HG02970 (cell line): ENCODE measurements at regions not wholly inside any gene's neighbourhood (a gene's known extent, or its start where the extent isn't known, plus 50 kb on each side); places are given as distances from the start of the nearest gene placed in this dataset.

Experiments
- ATAC-seq: cut with Tn5 transposase; IDR thresholded peaks from one replicate; pipeline ENCODE4 v1.9.1; 2021; ENCODE audit warnings: mild to moderate bottlenecking, moderate library complexity, moderate number of reproducible peaks; ENCODE audit not compliant: unreplicated experiment, low FRiP score

DNA sequence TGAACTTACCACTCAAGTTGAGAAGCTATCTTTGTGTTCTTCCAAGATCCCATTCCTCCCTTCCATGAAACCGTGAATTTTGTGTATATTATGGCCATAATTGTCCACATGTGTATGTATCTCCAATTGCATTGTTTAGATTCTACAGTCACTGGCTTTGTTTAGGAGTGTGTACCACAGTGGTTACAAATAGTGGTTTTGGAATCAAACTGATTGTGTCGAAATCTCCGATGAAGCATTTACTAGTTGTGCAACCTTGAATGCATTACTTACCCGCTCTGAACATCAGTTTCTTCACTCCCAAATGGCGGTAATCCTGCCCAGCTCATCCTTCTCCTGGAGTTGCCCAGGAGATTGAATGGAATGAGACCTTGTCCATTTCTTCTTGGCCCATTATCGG, 145.0 kb upstream of the ZNF32 start:
- no peak for ATAC-seq

DNA sequence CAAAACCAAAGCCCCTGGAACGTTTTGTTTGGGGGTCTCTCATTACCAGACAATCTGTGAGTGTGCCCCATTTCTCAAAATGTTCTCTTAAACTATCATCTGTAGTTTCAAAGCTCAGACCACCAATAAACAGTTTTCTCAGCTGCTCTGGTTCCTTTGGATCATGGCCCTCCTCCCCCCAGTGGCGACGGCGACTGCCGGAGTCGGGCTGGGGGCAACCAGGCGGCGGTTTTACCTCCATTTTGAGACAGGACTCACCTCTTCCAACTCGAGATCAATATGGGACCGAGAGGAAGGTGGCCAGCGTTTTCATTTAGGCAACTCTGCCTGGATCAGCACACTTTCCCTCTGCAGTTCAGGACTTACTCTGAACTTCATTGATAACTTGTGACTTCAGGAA, 141.5 kb upstream of the ZNF32 start:
- ATAC-seq = no peak

DNA sequence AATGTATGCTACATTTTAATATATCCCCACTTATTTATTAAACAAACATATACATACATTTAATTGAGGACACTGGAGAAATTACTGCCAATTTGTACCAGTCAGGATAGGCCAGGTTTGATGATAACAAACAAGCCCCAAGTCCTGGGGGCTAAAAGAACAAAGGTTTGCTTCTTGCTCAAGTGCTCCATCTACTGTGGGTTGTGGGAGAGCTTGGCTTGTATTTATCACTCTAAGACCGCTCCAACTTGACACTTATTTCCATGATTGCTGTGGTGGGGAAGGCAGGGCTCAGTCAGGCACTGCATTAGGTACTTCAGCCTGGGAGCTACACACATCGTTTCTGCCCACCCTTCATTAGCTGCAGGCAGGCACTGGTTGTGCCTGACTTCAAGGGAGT, 136.6 kb upstream of the ZNF32 start:
- ATAC-seq = no peak

DNA sequence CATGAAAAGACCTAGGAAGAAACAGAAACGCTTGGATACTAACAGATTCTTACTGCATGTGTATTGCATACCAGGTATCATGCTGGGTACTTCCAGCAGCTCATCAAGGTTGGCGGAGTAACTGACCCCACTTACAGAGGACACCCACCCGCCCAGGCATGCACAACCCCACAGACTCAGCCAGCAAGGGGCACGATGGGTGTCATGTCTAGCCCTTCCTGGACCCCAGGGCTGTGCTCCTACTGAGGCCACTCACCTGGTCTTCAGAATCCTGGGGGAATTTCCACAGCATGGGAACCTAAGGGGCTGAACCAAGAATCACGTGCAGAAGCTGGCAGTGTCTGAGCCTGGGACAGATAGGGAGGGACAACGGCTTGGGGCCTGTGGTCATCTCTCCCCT, 134.1 kb upstream of the ZNF32 start:
- no peak for ATAC-seq

DNA sequence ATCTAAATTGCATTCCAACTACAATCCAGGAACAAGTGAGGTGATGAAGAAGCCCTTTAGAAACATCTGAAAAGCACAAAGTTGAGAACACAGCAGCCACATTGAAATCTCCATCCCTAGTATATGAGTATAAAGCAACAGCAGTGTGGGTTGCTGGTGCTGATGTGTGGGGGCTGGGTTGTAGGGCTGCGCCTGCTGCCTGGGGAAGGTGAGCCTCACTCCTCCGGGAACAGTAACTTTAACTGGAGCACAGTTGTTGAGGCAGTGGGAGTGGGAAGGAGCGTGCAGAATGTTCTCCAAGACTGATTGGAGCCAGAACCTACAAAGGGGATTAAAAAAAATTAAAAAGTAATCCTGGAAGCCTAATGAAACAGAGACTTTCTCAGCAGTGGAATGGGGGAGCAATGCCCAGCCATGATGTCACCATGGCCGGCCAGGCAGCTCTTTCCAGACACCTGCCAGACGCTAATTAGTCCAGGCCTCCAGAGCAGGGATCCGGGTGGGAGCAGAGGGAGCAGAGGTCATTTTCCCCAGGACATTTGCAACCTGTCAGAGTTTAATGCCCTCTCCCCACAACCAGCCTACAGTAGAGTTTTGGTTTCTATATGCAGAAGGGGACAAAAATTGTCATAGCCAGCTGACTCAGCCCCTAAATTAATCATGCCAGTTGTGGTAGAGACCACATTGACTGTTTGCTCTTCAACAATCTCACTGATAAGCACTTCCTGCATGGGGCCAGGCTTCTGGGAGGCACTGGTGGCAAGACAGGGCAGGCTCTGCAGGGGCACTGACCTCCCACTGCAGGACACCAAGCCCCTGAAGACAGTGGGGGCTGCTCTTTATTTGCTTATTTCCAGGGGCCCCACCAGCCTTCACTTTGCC, 133.0 kb upstream of the ZNF32 start:
- no peak for ATAC-seq

DNA sequence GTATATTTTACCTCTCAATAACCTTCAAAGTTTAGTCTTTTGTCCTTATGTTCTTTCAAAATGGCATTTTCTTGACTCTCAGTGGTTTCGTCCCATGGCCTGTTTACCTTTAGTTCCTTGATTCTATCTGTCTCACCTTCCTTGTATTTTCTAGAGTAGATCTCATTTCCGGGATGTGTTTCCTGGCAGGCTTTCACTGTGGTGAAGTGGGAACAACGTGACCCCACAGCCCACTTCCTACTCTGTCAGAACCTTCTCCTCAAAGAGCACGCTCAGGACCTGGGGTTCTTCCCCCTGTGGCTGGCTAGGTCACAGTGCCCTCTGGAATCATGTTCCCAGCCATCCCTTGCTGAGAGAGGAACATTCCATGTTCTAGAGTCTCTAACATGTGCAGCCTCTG, 129.9 kb upstream of the ZNF32 start:
- ATAC-seq = no peak

DNA sequence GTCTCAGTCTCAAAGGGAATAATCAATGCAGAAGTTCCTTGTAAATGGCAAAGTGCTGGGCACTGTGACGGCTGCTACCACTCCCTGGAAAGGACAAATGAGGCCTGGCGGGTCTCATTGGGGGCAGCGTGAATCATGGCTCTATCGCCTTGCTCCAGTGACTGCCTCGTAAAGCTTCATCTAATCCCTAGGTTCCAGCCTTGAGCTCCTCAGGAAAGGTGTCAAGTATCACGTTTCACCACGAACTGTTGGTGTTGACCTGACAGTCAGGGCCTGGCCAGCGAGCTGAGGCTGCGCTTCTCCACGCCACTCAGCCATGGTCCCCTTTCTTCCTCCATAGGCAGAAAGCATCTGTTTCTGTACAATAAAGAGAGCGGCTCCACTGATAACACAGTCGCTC, 126.7 kb upstream of the ZNF32 start:
- no peak for ATAC-seq

DNA sequence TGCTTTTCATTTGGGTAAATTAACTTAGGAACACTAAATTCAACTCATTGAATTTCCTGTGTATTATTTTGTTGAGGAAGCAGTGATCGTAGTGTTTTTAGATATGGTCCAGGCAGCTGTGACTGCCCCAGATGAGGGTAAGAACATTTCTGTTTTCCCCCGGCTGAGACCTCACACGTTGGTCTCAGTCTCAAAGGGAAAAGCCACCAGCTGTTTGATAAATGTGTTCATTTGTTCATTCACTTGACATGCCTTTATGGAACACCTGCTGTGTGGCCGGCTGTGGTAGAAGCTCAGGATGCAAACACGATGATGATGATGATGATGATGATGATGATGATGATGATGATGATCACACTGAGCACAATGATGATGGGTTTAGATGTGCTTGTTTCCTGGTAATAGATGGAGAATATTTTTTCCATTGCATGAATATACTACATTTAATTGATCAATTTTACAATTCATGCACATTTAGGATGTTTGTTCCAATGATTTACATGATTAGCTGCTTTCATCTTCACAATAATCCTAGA, 125.6 kb upstream of the ZNF32 start:
- no peak for ATAC-seq

DNA sequence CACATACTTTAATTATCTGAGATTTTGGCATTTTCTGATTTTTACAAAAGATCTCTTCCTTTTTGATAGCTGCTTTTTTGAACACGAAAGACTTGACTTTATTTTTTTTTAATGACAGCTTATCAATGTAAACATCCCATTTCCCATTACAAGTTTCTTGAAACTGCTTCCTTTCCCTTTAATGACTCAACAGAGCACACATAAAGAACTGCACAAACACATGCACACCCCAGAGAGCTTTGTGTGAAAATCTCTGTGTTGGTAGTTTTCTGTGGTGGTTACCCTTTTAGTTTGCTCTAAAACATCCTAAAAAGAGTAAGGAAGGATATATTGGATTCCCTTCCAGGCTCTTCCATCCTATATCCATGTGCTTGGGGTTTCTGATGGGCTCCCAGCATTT, 125.1 kb upstream of the ZNF32 start:
- ATAC-seq = no peak

DNA sequence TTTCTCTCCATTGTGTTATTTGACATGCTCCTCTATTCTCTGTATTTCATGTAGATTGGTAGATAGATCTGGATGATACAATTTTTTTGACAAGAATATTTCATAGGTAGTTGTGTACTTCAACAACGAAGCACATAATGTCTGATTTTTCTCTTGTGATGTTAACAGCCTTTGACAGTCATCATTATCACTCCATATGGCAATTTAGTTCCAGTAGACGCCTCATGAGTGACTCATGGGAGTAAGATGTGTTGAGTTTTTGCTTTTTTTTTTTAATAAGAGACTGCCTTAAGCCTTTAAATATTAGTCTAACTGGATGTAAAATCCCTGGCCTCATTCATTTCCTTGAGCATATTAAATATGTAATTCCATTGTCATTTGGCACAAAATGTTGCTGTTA, 123.5 kb upstream of the ZNF32 start:
- ATAC-seq = no peak

DNA sequence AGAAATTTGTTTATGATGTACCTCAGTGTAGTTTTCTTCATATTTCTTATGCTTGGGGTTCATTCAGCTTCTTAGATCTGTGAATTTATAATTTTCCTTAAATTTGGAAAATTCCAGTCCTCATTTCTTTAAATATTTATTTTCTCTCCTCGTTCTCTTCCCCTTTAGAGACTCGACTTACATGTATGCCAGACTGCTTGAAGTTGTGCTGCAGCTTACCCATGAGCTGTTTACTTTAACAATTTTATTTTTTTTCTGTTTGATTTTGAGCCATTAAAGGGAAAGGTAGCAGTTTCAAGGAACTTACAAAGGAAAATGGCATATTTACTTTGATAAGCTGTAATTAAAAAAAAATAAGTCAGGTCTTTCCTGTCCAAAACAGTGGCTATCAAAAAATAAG, 123.0 kb upstream of the ZNF32 start:
- no peak for ATAC-seq

DNA sequence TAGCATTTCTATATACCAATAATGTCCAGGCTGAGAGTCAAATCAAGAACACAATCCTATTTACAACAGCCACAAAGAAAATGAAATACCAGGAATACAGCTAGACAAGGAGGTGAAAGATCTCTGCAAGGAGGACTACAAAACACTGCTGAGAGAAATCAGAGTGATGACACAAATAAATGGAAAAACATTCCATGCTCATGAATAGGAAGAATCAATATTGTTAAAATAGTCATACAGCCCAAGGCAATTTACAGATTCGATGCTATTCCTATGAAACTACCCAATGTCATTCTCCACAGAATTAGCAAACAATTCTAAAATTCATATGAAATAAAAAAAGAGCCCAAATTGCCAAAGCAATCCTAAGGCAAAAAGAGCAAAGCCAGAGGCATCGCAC, 116.8 kb upstream of the ZNF32 start:
- no peak for ATAC-seq

DNA sequence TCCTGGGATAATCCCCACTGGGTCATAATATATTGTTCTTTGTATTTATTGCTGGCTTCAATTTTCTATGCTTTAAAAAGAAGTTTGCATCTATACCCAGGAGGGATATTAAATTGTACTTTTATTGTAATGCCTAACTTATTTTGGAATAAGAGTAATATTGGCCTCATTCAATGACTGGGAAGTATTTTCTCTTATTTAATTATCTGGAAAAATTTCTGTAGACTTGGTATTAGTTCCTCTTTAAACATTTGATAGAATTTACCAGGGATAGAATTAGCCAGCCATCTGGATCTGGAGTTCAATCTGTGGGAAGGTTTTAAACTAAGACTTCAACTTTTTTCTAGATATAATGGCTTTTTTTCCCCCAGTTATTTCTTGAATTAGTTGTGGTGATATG, 115.2 kb upstream of the ZNF32 start:
- ATAC-seq = no peak

DNA sequence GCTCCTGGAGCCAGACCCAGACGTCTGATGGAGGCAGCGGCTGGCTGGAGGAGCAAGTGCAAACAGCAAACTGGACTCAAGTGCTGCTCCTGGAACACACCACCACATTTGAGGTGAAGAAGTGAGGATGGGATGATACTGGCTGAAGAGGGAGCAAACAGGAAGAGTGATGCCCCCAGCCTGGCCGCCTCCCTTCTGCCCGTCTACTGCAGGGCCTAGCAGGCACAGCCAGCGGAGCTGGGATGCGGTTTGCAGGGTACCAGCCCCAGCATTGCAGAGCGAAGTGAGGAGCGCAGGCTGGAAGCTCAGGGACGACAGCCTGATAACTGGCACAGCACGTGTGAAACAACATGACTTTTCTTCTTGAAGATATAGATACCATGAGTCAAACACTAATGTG, 111.8 kb upstream of the ZNF32 start:
- no peak for ATAC-seq

DNA sequence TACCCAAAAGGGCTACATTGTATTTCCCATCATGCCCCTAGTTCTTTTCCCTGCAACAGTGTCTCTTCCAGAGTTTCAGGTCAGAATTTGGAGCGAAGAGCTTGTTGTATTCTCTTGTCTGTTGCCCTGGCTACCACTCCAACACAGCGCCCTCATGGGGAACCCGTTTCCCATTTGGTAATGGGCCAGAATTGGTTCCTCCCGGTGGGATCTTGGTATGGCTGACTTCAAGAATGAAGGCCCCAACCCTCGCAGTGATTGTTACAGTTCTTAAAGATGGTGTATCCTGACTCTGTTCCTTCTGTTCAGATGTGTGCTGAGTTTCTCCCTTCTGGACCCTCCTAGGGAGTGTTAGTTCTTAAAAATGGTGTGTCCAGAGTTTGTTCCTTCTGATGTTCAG, 110.5 kb upstream of the ZNF32 start:
- no peak for ATAC-seq

DNA sequence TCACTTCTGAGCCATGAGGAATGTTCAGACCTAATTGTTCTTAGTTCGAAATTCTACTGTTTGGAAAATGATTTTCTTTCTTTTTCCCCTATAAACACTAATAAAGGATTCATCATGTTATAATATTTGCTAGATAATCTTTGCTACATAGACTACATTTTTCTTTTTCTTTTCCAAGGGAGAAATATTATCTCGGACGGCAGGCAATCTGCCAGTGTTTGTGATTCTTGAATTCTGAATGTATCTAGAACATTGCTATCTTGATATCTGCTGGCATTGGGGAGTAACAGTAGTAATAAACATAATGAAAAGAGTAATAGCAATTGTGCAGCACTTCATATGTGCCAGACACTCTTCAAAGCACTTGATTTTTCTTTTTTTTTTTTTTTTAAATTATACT, 107.7 kb upstream of the ZNF32 start:
- no peak for ATAC-seq

DNA sequence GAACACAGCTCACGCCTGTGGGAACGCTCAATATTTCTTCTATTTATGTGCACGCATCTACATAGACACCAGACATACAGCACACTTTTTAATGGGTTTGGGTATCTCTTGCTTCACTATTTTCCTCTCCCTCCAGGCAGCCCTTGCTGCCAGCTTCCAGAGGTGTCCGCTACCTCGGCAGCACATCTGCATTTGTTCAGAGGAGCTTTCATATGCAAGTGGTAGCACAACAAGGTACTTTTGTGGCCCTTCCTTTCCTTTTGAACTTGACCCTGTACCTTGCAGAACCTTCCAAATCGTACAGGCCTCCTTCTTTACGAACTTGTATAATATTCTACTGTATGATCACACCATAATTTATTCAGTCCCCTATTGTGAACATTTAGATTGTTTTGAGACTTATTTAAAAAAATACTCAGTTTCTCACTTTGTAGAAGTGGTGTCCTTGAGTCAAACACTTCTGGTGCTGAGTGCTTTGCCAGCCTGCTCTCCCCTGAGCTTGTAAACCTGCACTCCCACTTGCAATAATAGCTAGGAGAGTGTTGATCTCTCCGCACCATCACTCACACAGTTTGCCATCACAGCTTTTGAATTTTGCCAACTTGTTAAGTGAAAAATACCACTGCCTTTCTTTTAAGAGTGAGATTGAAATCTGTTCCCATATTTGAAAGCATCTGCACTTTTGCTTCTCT, 106.0 kb upstream of the ZNF32 start:
- no peak for ATAC-seq

DNA sequence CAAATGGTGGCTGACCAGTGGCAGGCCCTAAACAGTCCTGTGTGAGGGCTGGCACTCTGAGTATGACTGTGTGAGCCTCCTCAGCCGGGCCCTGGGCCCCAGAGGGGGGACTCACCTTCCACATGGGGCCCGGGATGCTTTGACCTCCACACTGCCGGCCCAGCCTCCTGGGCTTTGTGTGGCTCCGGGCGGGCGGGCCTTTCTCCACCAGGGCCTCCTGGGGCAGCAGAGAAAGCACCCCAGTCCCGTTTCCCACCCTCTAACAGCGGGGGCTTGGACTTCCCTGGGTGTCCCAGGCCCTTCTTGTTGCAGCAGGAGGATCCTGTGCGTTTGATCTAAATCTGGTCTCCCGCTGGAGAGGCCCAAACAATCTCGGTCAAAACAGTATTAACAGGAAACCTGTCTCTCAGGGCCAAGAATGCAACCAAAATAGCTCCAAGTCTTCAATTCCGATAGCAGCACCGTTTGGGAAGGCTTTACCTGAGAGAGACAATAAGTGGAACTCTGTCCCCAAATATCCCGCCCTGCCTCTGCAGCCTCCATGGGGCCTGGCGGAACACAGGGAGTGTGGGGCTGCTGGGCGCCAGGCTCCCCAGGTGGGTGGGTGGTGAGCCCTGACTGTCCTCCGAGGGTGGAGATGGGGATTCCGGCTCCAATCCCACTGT, 104.8 kb upstream of the ZNF32 start:
- ATAC-seq = no peak

DNA sequence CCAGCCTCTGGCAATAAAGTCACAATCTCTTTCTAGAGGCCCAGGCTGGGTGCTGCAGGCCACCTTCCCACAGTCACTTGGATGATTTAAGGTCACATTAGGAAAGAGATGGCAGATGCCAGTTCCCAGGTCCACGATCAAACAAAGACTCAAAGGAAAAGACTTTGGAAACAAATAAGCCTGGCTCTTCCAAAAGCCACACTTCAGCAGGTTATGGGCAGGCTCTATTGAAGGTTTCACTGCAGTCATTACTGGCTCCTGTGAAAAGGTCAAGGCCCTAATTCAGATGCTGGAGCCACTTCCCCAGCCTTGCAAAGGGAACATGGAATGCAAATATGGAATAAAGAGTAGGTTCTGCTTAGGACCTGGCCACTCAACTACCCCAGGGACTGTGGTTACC, 104.0 kb upstream of the ZNF32 start:
- ATAC-seq = no peak

DNA sequence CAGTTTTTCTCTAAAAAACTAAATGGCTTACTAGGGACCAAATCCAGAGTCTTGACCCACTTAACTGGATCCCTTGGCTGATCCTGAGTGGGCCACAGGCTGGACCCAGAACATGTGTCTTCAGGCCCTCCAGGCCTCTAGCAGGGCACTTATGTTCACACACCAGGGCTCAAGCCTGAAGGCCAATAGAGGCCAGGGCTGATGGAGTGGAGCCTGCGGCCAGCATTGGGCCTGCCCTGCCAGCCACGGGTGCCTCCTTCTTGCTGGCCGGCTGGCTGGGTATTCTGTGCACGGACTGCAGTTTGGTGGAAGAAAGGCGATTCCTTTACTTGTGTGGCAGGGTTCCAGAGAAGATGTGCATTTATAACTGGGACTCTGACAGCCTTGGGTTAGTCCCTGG, 103.0 kb upstream of the ZNF32 start:
- no peak for ATAC-seq

DNA sequence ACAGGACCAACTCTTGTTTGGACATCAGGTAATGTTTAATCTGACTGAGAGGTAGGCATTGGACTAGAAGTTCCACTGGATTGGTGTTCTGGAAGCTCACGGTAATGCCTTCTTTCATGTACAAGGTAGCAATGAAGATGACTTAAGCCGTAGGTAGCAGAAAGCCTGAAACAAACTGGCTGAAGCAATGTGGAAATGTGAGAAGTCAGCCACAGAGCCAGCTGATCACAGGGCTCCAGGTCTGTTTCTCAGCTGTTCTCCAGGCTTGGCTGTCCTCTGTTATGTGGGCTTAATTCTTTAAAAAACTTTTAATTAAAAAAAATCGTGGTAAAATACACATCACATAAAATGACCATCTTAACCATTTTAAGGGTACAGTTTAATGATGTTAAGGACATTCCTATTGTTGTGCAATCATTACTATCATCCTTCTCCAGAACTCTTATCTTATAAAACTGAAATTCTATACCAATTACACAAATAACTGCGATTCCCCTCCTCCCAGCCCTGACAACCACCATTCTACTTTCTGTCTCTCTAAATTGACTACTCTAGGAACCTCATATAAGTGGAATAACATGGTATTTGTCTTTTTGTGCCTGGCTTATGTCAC, 101.4 kb upstream of the ZNF32 start:
- ATAC-seq = no peak
